Activated CD4-positive, alpha-beta T cell treated with anti-CD3 and anti-CD28 coated beads, Interleukin-10, Interleukin-2, amounts not matched to agents 100 ng/mL and 50 ng/mL, durations not matched to agents 16 hours and 8 hours (primary cell): ENCODE measurements at regions not wholly inside any gene's neighbourhood (a gene's known extent, or its start where the extent isn't known, plus 50 kb on each side); places are given as distances from the start of the nearest gene placed in this dataset.
A peak's percentile ranks its signal among the peaks of the same experiment; 100 is the strongest.
"Not testable (repeated sequence)": the region's sequence is repeated elsewhere in the genome, so short reads cannot be mapped to it uniquely, and the experiment has no call there.

Experiments used
- DNase-seq: peaks from one replicate; pipeline ENCODE4 v3.0.0-alpha.2; 2020

DNA sequence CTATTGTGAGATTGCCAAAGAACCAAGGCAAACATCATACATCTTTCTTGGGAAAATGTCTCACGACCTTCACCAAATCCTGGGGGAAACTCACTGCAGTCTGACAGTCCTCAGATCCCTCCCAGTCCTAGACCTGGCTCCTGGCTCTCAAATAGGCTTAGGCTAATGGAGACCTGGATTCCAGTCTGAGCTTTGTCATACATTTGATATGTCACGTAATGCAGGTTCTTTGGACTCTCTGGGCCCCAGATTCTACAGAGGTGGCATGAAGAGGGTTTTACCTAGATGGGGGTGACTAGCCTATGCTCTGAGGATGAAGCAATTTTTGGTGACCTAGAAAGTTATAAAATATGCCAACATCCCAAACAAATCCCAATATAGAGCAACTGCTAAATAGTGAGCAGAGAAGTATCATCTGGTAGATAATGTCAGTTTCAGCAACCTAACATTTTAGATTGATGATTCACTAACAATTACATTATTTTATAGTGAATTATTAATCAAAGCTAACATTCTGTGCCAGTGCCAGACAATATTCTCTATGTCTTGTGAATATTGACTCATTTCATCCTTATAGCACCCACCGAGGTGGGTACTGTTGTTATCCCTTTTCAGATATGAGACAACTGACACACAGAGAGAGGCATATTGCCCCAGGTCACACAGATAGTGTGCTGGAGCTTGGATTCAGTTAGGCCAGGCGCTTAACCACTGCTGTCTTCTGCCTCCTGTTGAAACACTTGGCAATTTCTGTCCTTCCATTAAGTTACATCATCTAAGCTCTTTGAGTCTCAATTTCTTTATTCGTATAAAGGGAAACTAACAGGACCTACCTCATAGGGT lies 195.4 kb upstream of the MAMLD1 start:
- DNase-seq = no peak

DNA sequence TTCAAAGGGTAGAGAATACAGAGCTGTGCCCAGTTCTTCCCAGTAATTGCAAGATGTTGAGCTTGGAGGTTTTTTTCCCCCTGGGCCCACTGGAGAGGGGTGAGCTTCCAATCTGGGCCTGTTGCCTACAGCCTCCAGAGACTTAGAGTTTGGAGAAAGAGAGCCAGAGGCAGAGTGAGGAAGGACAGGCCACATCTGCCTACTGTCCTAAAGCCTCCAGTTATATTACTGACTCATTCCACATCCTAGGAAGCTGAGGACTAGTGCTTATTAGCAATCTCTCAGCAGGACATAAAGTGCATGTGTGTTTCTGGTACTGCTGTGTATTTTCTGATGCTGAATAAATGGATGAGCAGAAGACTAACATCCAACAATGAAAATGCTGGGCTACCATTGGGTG lies 181.0 kb upstream of the MAMLD1 start:
- no peak for DNase-seq

DNA sequence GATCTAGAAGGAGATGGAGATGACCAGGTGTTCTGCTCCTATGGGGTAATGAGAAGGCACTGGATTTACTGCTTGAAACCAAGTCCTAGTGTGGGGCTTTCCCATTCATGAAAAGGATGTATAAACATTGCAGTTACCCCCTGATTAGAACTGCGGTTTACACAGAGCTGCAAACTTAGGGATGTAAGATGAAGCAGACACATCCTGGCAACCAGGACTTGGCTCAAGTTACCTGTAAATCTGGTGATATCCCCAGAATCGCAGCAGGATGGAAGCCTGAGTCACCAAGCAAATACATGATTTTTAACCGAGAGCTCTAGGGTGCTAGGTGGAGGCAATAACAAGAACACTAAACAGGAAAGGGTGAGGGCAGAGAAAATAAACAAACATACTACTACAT lies 178.6 kb upstream of the MAMLD1 start:
- no peak for DNase-seq

GRCh38 chrX:150185766-150186165 lies 177.4 kb upstream of the MAMLD1 start:
- DNase-seq = no peak

- no peak for DNase-seq
Measured at GRCh38 chrX:150192816-150193215, 170.3 kb upstream of the MAMLD1 start.

DNA sequence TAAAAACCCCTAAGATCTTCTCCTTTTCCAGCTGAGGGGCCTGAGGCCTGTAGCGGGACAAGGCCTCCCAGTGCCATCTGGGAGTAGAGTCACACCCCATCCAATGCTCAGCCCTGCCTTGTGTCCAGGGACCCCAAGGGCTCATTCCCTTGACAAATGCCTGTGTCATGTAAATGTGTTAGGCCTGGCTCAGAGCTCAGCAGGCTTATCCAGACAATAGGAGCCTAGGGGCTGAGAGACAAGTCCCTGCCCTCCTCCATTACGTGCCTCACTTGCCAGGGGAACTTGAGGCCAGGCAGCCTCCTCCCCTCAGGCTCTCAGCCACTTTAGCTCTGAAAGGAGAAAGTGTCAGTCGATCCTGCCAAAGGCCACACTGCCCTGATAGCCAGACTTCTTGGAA lies 166.8 kb upstream of the MAMLD1 start:
- no peak for DNase-seq

DNA sequence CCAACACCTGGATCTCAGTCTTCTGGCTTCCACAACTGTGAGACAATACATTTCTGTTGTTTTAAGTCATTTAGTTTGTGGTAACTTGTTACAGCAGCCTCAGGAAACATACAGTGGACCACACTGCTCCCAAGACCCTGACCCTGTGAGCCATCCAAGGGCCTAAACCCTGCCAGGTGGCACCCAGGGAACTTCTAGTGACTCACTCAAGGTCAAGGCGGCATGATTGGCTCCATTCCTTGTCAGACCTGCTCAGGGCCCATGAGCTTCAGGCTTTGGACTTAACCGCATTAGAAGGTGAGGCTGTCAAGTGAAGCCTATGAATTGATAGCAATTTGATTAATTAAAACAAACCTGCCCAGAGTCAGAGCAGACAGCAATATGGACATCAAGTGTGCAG lies 165.7 kb upstream of the MAMLD1 start:
- no peak for DNase-seq

- DNase-seq = no peak
Measured at GRCh38 chrX:150198776-150199175, 164.3 kb upstream of the MAMLD1 start.

- no peak for DNase-seq
Measured at GRCh38 chrX:150199181-150199580, 163.9 kb upstream of the MAMLD1 start.

DNA sequence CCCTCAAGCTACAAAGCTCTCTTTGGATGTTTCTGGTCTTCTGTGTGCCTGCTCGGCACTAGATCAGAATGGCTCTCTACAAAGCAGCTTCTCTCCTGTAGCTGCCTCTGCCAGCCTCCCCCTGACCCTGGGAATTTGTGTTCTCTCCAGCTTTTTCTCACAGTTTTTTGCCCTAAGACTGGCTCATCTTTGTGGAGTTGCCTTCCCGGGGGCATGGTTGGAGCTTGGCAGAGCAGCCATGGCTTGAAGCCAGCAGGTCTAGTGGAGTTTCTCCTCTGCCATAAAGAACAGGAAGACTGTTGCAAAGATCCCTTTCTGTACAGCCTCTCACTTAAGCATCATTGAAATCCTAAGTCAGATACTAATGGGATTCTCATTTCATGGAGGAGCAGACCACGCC lies 163.3 kb upstream of the MAMLD1 start:
- DNase-seq = no peak

- no peak for DNase-seq
Measured at GRCh38 chrX:150200361-150200760, 162.8 kb upstream of the MAMLD1 start.

- DNase-seq = peak; percentile 90
Measured at GRCh38 chrX:150200820-150201287, 162.3 kb upstream of the MAMLD1 start.

- DNase-seq = no peak
Measured at GRCh38 chrX:150201391-150201790, 161.7 kb upstream of the MAMLD1 start.

GRCh38 chrX:150201841-150202240 lies 161.3 kb upstream of the MAMLD1 start:
- DNase-seq = no peak

DNA sequence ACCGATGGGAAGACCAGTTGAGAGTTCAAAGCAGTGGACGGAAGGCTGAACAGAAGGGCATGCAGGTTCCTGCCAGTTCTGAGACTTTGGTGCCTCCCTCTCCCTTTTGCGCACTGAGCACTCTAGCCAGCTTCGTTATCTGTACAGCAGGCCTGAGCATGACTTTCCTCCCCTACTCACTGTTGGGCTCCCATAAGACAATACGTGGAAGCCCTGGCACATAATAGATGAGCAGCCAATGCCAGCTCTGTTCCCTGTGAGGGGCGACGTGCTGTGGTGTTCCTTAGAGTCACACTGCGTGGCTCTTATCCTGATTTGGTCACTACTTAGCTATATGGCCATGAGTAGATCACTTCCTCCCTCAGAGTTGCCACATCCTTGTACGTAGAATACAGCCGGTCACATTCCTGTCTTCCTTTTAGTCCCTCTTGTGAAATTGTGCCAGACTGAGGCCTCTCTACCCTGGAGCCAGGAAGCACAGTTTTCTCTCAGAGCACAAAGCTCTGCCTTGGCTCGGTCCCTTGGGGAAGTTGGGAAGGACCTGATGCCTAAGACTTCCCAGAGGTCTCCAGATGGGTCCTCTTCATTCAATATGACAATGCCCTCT lies 160.4 kb upstream of the MAMLD1 start:
- DNase-seq = no peak

DNA sequence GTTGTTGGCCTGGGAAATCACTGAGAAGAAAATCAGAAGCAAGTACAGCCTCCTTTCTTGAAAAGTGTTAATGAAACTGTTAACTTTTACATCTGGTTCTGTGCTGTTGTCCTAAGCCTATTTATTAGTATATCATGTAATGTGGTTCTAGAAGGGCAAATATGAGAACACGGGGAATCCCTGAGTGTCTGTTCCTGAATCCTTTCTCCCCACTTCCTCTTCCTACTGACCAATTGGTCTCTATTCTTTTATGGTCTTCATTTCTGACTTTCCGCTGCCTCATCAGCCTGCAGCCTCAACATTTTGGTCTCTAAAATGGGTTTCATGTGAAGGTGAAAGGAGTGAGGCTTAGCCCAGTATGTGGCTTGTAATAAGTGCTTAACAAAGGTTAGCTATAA lies 159.9 kb upstream of the MAMLD1 start:
- DNase-seq = no peak

DNA sequence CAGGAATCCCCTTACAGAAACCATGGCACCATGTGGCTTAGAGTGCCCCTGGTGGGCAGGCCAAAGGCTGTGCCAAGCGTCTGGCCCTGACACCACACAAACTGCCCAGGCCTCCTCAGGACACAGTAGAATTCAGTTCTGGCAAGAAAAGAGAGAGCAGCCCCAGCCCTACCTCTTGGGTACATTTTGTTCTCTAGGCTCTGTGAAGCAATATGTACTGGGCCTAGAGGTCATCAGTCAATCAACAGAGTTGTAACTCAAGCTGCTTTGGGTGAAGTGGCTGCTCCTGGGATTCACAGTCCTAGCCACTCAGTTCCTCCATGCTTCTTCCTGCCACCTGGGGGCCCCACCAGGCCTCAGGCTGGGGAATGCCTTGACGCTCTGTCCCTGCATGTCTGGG lies 158.1 kb upstream of the MAMLD1 start:
- no peak for DNase-seq

DNA sequence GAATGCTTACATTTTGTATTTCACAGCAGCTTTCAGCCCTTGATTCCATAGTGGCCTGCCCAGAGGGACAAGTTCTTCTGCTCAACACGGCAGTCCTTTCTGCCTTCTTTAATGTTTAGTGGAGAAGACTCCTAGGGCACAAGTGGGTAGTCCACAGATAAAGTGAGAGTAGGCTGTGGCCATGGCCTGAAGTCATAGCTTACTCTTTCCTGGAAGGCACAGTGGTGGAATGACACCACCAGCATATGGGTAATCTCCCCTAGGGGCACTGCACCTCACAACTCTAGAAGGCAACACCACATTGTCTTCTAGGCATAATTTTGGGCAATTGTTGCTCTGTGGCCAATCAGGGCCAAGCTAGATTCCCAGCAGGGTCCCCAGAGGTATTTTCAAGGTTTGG lies 155.4 kb upstream of the MAMLD1 start:
- DNase-seq = no peak

DNA sequence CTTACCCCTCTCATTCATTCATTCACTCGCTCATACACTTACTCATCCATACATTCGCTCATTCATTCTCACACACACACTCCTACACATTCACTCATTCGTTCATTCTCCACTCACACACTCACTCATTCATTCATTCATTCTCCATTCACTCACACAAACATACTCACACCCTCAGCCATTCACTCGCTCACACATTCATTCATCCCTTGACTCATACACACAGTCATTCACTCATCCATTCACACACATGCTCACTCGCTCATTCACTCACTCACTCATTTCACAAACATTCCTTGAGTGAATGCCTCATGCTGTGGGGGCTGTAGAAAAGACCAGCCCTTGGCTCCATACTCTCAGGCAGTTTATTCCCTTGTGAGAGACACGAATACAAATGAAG lies 151.1 kb upstream of the MAMLD1 start:
- DNase-seq = no peak

DNA sequence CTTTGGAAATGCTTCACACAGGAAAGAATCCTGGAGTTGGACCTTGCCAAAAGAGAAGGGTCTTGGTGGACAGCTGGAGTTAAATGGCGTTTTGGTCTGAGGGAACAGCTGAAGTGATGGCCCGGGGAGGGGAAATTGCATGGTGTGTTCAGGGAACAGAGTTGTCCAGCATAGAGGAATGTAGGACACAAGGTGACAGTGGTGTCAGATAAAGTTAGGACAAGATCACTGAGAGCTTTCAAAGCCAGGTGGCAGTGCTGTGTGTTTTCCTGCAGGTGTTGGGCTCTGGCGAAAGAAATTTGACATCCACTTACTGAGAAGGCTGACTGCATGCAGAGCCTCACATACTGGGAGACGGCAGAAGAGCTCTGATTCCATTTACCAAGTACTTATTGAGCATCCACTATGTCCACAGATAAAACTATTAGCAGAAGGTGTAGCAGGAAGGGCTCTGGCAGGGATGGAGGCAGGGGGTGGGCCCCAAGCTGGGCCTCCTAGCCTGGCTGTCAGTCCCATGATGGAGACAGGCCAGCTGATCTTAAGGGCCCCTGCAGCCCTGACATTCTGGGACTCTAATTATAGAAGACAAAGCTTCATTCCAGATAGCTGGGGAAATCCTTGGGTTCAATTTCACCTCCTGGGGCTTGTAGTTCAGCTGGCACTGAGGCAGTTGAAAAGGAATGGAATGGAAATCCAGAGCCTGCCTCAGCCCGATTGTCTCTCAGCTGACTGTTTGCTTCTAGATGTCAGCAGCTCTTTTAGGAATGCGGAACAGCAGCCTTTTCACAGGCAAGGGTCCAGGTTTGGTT lies 150.2 kb upstream of the MAMLD1 start:
- DNase-seq = no peak

- no peak for DNase-seq
Measured at GRCh38 chrX:150213481-150214030, 149.6 kb upstream of the MAMLD1 start.

- DNase-seq = not testable (repeated sequence)
Measured at GRCh38 chrX:150216000-150216399, 147.1 kb upstream of the MAMLD1 start.

GRCh38 chrX:150216716-150217115 lies 146.4 kb upstream of the MAMLD1 start:
- DNase-seq = no peak
